ENCODE measurements at regions not wholly inside any gene's neighbourhood (a gene's known extent, or its start where the extent isn't known, plus 50 kb on each side); places are given as distances from the start of the nearest gene placed in this dataset.

GRCh38 chr4:53832549-53832948, 231.9 kb downstream of the CHIC2 start:
- no peak overlapping the region for H2AFZ ChIP-seq (ENCODE audit: low read length)
- no peaks in the 10 kb centered on the region for H4K20me1 ChIP-seq (ENCODE audit: low read length)
- no TSS peak for BruUV-seq (replicated peaks)
- H3K9ac ChIP-seq (ENCODE audit: low read length), result no peak overlapping the region
- no peaks in the 10 kb centered on the region for H3K4me1 ChIP-seq (ENCODE audit: insufficient read depth, low read length)
- TF ChIP-seq CTCF (conservative IDR thresholded peaks at IDR 0.05; ENCODE audit: low read depth, low read length), result no peak
- no peak for TF ChIP-seq EZH2 (IDR thresholded peaks at IDR 0.05; ENCODE audit: low read length, unreplicated experiment)
- no peak for TF ChIP-seq EZH2phosphoT487 (IDR thresholded peaks at IDR 0.05; ENCODE audit: borderline replicate concordance, low read length)
- H3K9me2 ChIP-seq (replicated peaks; ENCODE audit: low read length), result no peaks in the 10 kb centered on the region
- no peak overlapping the region for H3K4me3 ChIP-seq (ENCODE audit: low read length)
- ChIA-PET CTCF (no interaction called here), POLR2A (ENCODE audit: unreplicated experiment) (interaction anchor here (0.6 kb wide), 1 partner anchor 130 kb away, joined by 5 read pairs; no protein-coding TSS in a partner anchor)
- H3K27me3 ChIP-seq (ENCODE audit: low read length), result no peaks in the 10 kb centered on the region
- no peaks in the 10 kb centered on the region for H3K36me3 ChIP-seq (ENCODE audit: low read depth, low read length)
- H3K27ac ChIP-seq (ENCODE audit: low read length), result no peak overlapping the region
- DNase-seq (no peak), ATAC-seq (no peak)
- no peaks in the 10 kb centered on the region for H3F3A ChIP-seq (ENCODE audit: low read length, unreplicated experiment)
- no peaks in the 10 kb centered on the region for H3K79me2 ChIP-seq (ENCODE audit: low read length)
- H3K9me3 ChIP-seq (ENCODE audit: low read length), result 0 out of 2 replicates have a peak, but pooled peaks cover 11% of the 10 kb centered on the region
- no peak overlapping the region for H3K4me2 ChIP-seq (ENCODE audit: low read length)
- intact Hi-C loops (cut with micrococcal nuclease), result no loop called here

GRCh38 chr4:53830511-53830910, 233.9 kb downstream of the CHIC2 start:
- no TSS peak for BruUV-seq (replicated peaks)
- H3K79me2 ChIP-seq (ENCODE audit: low read length), result no peaks in the 10 kb centered on the region
- H3K27me3 ChIP-seq (ENCODE audit: low read length), result no peaks in the 10 kb centered on the region
- no peak for TF ChIP-seq EZH2phosphoT487 (IDR thresholded peaks at IDR 0.05; ENCODE audit: borderline replicate concordance, low read length)
- no peak for TF ChIP-seq CTCF (conservative IDR thresholded peaks at IDR 0.05; ENCODE audit: low read depth, low read length)
- no peak for TF ChIP-seq EZH2 (IDR thresholded peaks at IDR 0.05; ENCODE audit: low read length, unreplicated experiment)
- no peak overlapping the region for H3K9ac ChIP-seq (ENCODE audit: low read length)
- POLR2A ChIA-PET (ENCODE audit: unreplicated experiment), result no interaction called here
- DNase-seq (no peak), ATAC-seq (no peak)
- no peak overlapping the region for H3K4me3 ChIP-seq (ENCODE audit: low read length)
- intact Hi-C loops (cut with micrococcal nuclease), result no loop called here
- CTCF ChIA-PET, result interaction anchor here (0.6 kb wide), 1 partner anchor 624 kb away, joined by 4 read pairs; no protein-coding TSS in a partner anchor
- H3K4me1 ChIP-seq (ENCODE audit: insufficient read depth, low read length), result no peaks in the 10 kb centered on the region
- H3K27ac ChIP-seq (ENCODE audit: low read length), result no peak overlapping the region
- no peaks in the 10 kb centered on the region for H3F3A ChIP-seq (ENCODE audit: low read length, unreplicated experiment)
- 0 out of 2 replicates have a peak, but pooled peaks cover 11% of the 10 kb centered on the region for H3K9me3 ChIP-seq (ENCODE audit: low read length)
- H3K9me2 ChIP-seq (replicated peaks; ENCODE audit: low read length), result no peaks in the 10 kb centered on the region
- no peak overlapping the region for H3K4me2 ChIP-seq (ENCODE audit: low read length)
- no peak overlapping the region for H2AFZ ChIP-seq (ENCODE audit: low read length)
- H3K36me3 ChIP-seq (ENCODE audit: low read depth, low read length), result no peaks in the 10 kb centered on the region
- no peaks in the 10 kb centered on the region for H4K20me1 ChIP-seq (ENCODE audit: low read length)

- ATAC-seq (no peak), DNase-seq (no peak)
- Histone ChIP-seq H3K36me3 (ENCODE audit: low read depth, low read length) (no peaks in the 10 kb centered on the region), H3K4me3 (ENCODE audit: low read length) (no peak overlapping the region), H4K20me1 (ENCODE audit: low read length) (no peaks in the 10 kb centered on the region), H3K9me2 (replicated peaks; ENCODE audit: low read length) (no peaks in the 10 kb centered on the region), H2AFZ (ENCODE audit: low read length) (no peak overlapping the region), H3K4me1 (ENCODE audit: insufficient read depth, low read length) (no peaks in the 10 kb centered on the region), H3K4me2 (ENCODE audit: low read length) (no peak overlapping the region), H3K27ac (ENCODE audit: low read length) (no peak overlapping the region), H3K27me3 (ENCODE audit: low read length) (no peaks in the 10 kb centered on the region), H3K79me2 (ENCODE audit: low read length) (no peaks in the 10 kb centered on the region), H3K9me3 (ENCODE audit: low read length) (no peaks in the 10 kb centered on the region), H3F3A (ENCODE audit: low read length, unreplicated experiment) (no peaks in the 10 kb centered on the region), H3K9ac (ENCODE audit: low read length) (no peak overlapping the region)
- TF ChIP-seq CTCF (conservative IDR thresholded peaks at IDR 0.05; ENCODE audit: low read depth, low read length), result no peak
- no peak for TF ChIP-seq EZH2 (IDR thresholded peaks at IDR 0.05; ENCODE audit: low read length, unreplicated experiment)
- no peak for TF ChIP-seq EZH2phosphoT487 (IDR thresholded peaks at IDR 0.05; ENCODE audit: borderline replicate concordance, low read length)
- no TSS peak for BruUV-seq (replicated peaks)
- intact Hi-C loops (cut with micrococcal nuclease), result no loop called here
- ChIA-PET POLR2A (ENCODE audit: unreplicated experiment) (no interaction called here), CTCF (no interaction called here)
Measured at GRCh38 chr4:53821179-53821851, 230.0 kb upstream of the LNX1 start.
